Esophagus squamous epithelium (tissue), 4 donors: ENCODE measurements at regions not wholly inside any gene's neighbourhood (a gene's known extent, or its start where the extent isn't known, plus 50 kb on each side); places are given as distances from the start of the nearest gene placed in this dataset.

Experiments
- CTCF ChIP-seq, 6 experiments: fragments of 450-650 bp in 4 of 6; fragments of 200-600 bp in 2 of 6; sonication (generic) in 2 of 6; IDR thresholded peaks; one replicate each; pipeline ENCODE4 v1.5.1; 2016 to 2019; ENCODE audit warnings: antibody characterized with exemption in 6 of 6, mild to moderate bottlenecking in 4 of 6, moderate library complexity in 4 of 6
- POLR2A ChIP-seq, 4 donors: fragments of 450-650 bp; IDR thresholded peaks; one replicate each; pipeline ENCODE4 v1.6.1; 2017; ENCODE audit warnings: antibody characterized with exemption in 4 of 4, mild to moderate bottlenecking in 4 of 4, moderate library complexity in 3 of 4

GRCh38 chr12:92639017-92639416 lies 63.8 kb upstream of the PLEKHG7 start:
- TF ChIP-seq CTCF (IDR thresholded peaks at IDR 0.05), result no peak
- no peak for TF ChIP-seq POLR2A (IDR thresholded peaks at IDR 0.05)
